RWPE2 (cell line): ENCODE measurements at regions not wholly inside any gene's neighbourhood (a gene's known extent, or its start where the extent isn't known, plus 50 kb on each side); places are given as distances from the start of the nearest gene placed in this dataset.

Source experiments
- ATAC-seq: fragments of 200-7000 bp; cut with Tn5 transposase; 3 replicates; pipeline ENCODE4 v1.9.1; 2021; ENCODE audit warnings: low read depth
- DNase-seq: peaks from one replicate; pipeline ENCODE4 v3.0.0-alpha.2; 2020; ENCODE audit warnings: low spot score
- H3K27ac ChIP-seq: fragments of 450-650 bp; 2 replicates; pipeline ENCODE4 v1.5.1; 2017; ENCODE audit warnings: mild to moderate bottlenecking; ENCODE audit not compliant: poor library complexity, severe bottlenecking
- H3K27me3 ChIP-seq: fragments of 250-450 bp; sonication (Bioruptor Pico); 2 replicates; pipeline ENCODE4 v1.5.1; 2021; ENCODE audit warnings: mild to moderate bottlenecking, moderate library complexity; ENCODE audit not compliant: insufficient read depth, poor library complexity, severe bottlenecking
- H3K36me3 ChIP-seq: fragments of 250-450 bp; sonication (Bioruptor Pico); 2 replicates; pipeline ENCODE4 v1.5.1; 2020; ENCODE audit warnings: low read depth, mild to moderate bottlenecking, moderate library complexity
- H3K4me1 ChIP-seq: fragments of 250-450 bp; sonication (Bioruptor Pico); 2 replicates; pipeline ENCODE4 v1.5.1; 2021; ENCODE audit warnings: mild to moderate bottlenecking, moderate library complexity; ENCODE audit not compliant: insufficient read depth, poor library complexity, severe bottlenecking
- H3K4me3 ChIP-seq: fragments of 250-450 bp; sonication (Bioruptor Pico); 2 replicates; pipeline ENCODE4 v1.5.1; 2021; ENCODE audit warnings: mild to moderate bottlenecking, moderate library complexity; ENCODE audit not compliant: severe bottlenecking
- H3K9me3 ChIP-seq: fragments of 250-450 bp; sonication (Bioruptor Pico); 2 replicates; pipeline ENCODE4 v1.5.1; 2021; ENCODE audit warnings: mild to moderate bottlenecking, moderate library complexity; ENCODE audit not compliant: severe bottlenecking
- CTCF ChIP-seq: fragments of 450-650 bp; IDR thresholded peaks from one replicate; pipeline ENCODE4 v1.5.1; 2017; ENCODE audit warnings: mild to moderate bottlenecking, moderate library complexity; ENCODE audit not compliant: poor library complexity, severe bottlenecking

DNA sequence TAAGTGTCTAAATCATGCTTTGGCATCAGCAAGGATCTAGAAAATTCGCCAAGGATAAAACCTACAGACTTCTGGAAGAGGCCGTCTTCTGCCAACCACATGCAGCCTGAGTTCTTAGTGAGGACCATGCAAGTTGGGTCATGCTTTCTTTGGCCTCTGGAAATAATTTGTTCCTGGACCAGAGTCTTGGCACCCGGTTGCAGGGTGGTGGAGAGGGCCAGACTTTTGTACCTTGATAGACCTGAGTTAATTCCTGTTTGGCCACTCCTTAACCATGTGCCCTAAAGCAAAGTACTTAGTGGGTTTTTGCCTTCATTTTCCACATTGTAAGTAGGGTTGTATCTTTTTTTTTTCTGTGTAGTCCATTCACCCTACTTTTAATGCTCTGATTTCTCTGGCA, 283.4 kb upstream of the IRX5 start:
- Histone ChIP-seq H3K27ac (peak overlapping the region; percentile 57), H3K4me1 (peaks cover 7% of the 10 kb centered on the region), H3K9me3 (no peaks in the 10 kb centered on the region), H3K36me3 (no peaks in the 10 kb centered on the region), H3K4me3 (no peak overlapping the region), H3K27me3 (no peaks in the 10 kb centered on the region)
- no peak for TF ChIP-seq CTCF
- ATAC-seq (peak; percentile 55; the same call in 2 of the 3 replicates), DNase-seq (no peak)

DNA sequence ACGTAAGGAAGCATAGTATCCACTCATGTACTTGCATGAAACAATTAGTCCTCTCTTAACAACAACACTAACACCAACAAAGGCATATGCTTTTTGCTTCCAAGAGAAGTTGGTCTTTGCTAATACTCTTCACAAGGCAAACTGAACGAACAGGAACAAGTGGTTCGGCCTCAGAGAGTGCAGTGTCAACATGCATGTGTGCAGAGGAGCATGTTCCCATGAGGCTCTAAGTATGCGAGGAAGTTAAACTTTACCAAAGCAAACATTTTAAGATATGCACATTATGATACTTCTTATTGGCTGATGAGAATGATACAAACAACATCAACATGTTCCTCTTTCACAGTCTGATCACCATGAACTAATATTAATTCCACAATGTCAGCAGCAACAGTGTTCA, 285.3 kb upstream of the IRX5 start:
- TF ChIP-seq CTCF = no peak
- Histone ChIP-seq H3K27me3 (no peaks in the 10 kb centered on the region), H3K4me1 (peaks cover 7% of the 10 kb centered on the region), H3K9me3 (no peaks in the 10 kb centered on the region), H3K4me3 (no peak overlapping the region), H3K27ac (no peak overlapping the region), H3K36me3 (no peaks in the 10 kb centered on the region)
- ATAC-seq (no peak), DNase-seq (no peak)

DNA sequence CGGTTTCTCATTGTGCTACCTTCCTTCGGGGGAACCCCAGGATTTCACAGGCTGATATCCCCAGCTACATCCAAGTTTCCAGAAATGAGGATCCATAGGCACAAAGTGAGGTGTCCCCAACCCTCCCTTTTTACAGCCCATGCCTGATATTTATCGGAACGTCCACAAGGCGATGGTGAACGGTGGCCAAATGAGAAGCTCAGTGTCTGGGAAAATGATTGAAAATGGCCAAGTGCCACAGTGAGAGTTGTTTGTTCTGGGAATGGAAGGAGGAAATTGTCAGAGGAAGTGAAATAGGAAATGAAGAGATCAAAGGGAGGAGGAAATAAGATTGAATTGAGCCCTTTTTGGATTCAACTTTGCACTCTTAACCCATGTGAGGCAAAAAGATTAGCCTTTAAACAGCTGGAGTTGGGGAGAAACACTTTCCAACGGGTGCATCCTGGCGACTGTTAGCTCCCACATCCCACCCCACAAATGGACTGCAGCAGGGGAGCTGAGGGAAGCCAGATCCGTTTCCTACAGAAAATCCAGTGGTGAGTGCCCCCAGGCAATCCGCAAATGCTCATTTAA, 294.4 kb upstream of the IRX5 start:
- ATAC-seq (no peak), DNase-seq (no peak)
- TF ChIP-seq CTCF = no peak
- H3K36me3 ChIP-seq = no peaks in the 10 kb centered on the region
- no peaks in the 10 kb centered on the region for H3K27me3 ChIP-seq
- H3K4me1 ChIP-seq = no peaks in the 10 kb centered on the region
- H3K27ac ChIP-seq = no peak overlapping the region
- no peaks in the 10 kb centered on the region for H3K9me3 ChIP-seq
- no peak overlapping the region for H3K4me3 ChIP-seq

GRCh38 chr16:54633943-54634362, 296.7 kb upstream of the IRX5 start:
- no peak overlapping the region for H3K4me3 ChIP-seq
- no peaks in the 10 kb centered on the region for H3K4me1 ChIP-seq
- H3K27ac ChIP-seq = no peak overlapping the region
- no peaks in the 10 kb centered on the region for H3K27me3 ChIP-seq
- no peaks in the 10 kb centered on the region for H3K9me3 ChIP-seq
- no peak for DNase-seq
- no peak for ATAC-seq
- TF ChIP-seq CTCF = peak; percentile 55
- H3K36me3 ChIP-seq = no peaks in the 10 kb centered on the region

DNA sequence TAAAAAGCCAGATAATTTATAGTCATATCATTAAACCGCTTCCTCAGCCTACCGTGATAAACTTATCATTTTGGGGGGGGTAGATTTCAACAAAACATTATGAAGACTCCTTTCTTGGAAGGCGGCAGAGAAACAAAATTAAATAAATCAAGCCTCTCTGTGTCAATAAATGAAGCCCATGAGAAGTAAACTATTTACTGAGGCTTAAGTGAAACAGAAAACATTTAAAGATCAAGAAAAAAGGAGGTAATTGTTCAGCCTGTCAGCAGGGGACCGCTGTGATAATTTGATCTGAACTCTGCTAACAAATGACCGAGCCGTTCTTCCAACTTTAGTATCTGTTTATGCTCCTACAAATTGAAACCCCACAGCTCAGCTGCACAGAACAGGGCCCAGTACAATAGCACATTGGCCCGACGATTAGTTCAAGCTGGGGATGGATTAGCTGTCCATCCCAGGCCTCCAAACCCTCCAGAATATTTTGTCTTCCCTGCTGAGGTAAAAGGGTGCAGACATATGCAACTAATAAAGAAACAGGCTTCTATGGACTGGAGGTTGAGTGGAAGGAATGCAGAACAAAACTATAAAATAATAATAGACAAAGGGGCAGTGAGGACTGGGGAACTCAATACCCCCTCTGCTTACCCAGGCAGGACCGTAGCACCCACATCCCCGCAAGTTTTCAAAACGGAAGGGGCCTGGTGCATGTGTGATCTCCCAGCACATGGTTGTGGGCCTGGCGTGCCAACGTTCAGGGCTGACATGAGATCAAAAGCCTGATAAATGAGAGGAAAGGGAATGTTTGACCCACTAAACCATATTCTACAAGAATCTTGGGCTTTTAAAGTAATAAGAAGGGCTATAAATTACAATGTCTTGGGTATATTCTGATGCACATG, 298.1 kb upstream of the IRX5 start:
- Histone ChIP-seq H3K9me3 (no peaks in the 10 kb centered on the region), H3K36me3 (no peaks in the 10 kb centered on the region), H3K27ac (no peak overlapping the region), H3K4me3 (no peak overlapping the region), H3K4me1 (no peaks in the 10 kb centered on the region), H3K27me3 (no peaks in the 10 kb centered on the region)
- TF ChIP-seq CTCF = no peak
- ATAC-seq = no peak
- no peak for DNase-seq
